ENCODE measurements at regions not wholly inside any gene's neighbourhood (a gene's known extent, or its start where the extent isn't known, plus 50 kb on each side); places are given as distances from the start of the nearest gene placed in this dataset.
"Not testable (repeated sequence)": the region's sequence is repeated elsewhere in the genome, so short reads cannot be mapped to it uniquely, and the experiment has no call there.

DNA sequence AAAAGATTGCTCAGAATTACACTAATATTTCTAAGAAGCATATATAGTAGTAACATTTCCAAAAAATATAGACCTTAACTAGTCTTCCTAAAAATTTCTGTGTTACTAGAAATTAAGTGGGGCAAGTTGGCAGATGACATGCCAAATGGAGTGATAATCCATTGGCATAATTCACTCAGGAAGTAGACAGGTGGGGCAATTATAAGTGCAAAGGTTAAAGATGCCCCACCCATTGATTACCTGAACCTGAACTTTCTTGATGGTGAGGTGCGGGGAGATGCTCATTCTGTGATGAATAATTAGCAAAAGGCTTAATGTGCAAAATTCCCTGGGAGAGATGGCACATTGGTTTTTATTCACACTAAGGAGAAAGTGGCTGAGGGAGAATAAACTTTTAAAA is 145.8 kb upstream of the RASGEF1B start:
- in situ Hi-C loops (cut with HindIII; ENCODE audit: low sequenced_read_pairs) = no loop called here

- in situ Hi-C loops (cut with HindIII; ENCODE audit: low sequenced_read_pairs) = no loop called here
These were observed 139.5 kb upstream of the RASGEF1B start for GRCh38 chr4:81611221-81611620.

DNA sequence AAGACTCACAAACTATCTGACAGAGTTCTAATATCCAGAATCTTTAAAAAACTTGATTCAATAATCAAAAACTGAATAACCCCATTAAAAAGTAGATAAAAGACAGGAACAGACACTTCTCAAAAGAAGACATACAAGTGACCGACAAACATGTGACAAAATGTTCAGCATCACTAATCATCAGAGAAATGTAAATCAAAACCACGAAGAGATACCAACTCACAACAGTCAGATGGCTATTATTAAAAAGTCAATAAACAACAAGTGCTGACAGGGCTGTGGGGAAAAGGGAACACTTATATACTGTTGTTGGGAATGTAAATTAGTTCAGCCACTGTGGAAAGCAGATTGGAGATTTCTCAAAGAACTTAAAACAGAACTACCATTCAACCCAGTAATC is 138.1 kb upstream of the RASGEF1B start:
- in situ Hi-C loops (cut with HindIII; ENCODE audit: low sequenced_read_pairs) = no loop called here

DNA sequence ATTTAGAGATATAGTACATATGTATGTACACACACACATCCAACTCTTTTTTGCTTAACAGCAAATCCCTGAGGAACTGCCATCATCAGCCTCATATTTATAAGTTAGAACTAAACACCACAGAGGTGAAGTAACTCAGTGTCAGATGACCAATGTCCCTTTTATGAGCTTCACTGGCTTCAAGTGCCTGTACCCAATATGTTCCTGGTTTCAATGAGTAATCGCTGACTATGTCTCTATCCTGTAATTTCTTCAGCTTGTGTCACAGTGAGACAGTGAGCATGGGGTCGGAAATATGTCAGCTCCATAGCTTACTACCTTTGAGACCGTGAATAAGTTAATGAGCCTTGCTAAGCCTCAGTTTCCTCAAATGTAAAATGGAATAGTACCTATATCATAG is 136.2 kb upstream of the RASGEF1B start:
- in situ Hi-C loops (cut with HindIII; ENCODE audit: low sequenced_read_pairs) = no loop called here

DNA sequence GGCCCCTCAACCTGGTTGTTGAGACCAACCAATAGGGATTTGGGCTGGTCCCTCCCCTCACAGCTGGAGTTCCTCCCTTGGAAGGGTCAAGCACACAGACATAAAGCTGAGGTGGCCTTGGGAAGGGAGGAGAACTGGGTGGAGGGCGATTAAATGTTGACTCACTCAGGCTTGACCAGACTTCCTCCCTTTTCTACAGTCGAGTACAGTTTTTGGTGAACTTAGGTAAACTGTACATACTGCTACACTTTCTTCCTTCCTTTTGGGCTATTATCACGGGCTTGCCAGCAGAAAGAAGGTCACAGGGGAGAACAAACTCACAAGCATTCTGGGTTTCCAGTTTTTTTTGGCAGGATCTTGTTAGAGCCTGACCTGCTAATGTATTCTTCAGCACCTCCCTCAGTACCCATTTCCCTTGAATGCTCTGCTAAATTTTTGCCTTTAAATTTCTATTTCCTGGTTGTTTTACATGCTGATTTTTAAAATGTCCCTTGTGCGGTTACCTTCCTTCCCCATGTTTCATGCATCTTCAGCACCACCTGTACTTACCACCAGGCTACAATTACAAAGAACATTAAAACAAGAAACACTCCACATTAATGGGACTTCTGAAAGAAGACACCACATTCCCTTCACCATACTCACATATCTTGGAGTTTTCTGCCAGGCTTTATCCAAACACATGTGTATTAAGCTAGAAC is 135.2 kb upstream of the RASGEF1B start:
- in situ Hi-C loops (cut with HindIII; ENCODE audit: low sequenced_read_pairs) = no loop called here

- in situ Hi-C loops (cut with HindIII; ENCODE audit: low sequenced_read_pairs) = no loop called here
These were observed 134.5 kb upstream of the RASGEF1B start for GRCh38 chr4:81606166-81606565.

DNA sequence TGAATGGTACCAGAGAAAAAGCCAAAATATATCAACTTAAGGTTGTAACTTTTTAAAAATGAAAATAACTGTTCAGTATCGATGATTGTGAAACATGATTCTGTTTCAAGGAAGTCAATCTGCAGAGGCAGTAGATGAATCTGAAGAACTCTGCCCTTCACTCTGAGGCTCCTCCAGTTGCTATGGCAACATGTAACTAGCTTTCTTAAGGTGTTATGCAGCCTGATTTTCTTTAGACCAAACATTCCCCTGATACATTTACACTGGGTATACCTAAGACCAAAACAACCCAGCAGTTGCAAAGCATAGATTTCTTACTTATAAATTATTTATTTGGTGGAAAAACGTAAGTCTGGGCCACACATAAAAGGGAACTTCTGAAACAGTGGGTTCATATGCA is 133.6 kb upstream of the RASGEF1B start:
- in situ Hi-C loops (cut with HindIII; ENCODE audit: low sequenced_read_pairs) = no loop called here

GRCh38 chr4:81604683-81605218 is 133.0 kb upstream of the RASGEF1B start:
- in situ Hi-C loops (cut with HindIII; ENCODE audit: low sequenced_read_pairs) = no loop called here

DNA sequence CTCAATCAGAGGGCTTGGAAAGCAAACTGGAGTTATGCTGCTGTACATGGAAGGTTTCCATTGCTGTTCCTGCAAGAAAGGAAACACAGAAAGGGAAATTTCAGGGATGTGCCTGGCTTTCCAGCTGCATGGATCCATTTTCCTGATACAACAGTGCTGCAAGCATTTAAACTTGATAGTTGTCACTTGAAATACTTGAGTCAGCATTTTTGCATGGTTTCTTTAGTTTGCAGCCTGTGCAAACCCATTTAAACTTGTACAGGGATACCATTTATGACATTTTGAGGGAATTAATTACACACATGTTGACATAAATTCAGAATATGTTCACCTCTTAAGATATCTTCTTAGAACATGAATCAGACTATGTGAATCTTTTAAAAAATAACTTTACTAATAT is 131.1 kb upstream of the RASGEF1B start:
- in situ Hi-C loops (cut with HindIII; ENCODE audit: low sequenced_read_pairs) = no loop called here

- in situ Hi-C loops (cut with HindIII; ENCODE audit: low sequenced_read_pairs) = no loop called here
These were observed 129.6 kb upstream of the RASGEF1B start for GRCh38 chr4:81601358-81601694.

DNA sequence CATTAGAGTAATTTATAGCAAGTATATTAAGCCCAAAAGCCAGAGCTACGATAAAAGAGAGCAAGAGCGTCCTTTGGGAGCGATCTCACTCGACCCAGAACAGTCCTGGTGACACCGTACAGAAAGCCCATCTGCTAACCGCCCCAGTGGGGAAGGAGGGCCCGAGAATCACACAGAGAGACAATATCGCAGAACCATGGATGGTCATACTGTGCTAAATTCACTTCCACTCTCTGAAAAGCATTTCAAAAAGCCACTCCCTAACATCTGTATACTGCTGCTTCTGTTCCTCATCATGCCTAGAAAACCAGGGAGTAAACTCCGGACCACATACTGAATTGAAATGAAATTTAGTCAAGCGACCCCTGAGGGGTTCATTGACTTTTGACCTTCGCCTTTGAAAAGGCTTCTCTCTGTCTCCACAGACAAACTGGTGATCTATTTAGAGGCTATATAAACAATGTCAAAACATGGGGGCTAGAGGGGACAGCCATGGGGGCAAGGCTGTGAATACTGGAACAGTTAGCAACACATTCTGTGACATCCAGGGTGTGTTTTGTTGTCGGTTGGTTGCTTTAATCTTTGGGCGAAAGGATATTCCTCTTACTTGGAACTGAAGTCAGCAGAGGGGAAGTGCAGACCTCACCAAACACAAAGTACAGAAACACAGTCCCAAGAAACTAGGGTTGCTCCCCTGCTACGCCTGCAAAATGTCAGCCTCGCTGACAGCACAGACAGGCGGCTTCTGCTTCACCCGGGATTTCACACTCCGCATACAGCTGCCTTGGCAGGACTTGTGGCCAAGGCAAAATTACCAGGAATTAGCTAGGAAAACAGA is 129.0 kb upstream of the RASGEF1B start:
- in situ Hi-C loops (cut with HindIII; ENCODE audit: low sequenced_read_pairs) = no loop called here

DNA sequence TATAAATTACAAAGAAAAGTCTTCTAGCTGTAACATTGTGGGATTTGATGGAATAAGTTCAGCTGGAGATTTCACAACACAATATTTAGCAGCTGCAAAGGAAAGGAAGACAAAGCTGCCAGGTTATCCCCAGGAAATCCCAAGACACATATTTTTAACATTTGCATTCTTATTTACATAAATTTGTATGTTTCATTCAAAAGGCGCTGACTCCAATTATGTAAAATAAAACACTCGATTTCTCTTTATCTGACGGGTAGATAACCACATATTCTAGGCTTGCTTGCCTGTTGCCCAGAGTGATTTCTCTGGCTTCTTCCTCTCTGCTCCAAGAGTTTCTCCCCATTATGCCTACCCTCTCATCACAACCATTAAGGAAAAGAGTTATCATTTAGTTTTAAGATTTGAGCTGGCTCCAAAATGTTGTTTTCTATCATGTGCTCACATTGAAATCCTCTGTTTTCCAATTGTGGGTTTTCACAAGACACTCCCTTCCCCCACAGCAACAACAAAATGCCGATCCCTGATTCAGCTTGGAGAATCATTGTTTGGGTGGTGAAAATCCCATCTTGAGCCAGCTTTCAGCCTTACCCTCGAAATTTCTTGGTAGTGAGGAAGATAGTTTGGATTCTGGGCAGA is 128.2 kb upstream of the RASGEF1B start:
- in situ Hi-C loops (cut with HindIII; ENCODE audit: low sequenced_read_pairs) = no loop called here

- in situ Hi-C loops (cut with HindIII; ENCODE audit: low sequenced_read_pairs) = no loop called here
These were observed 124.3 kb upstream of the RASGEF1B start for GRCh38 chr4:81595798-81596610.

DNA sequence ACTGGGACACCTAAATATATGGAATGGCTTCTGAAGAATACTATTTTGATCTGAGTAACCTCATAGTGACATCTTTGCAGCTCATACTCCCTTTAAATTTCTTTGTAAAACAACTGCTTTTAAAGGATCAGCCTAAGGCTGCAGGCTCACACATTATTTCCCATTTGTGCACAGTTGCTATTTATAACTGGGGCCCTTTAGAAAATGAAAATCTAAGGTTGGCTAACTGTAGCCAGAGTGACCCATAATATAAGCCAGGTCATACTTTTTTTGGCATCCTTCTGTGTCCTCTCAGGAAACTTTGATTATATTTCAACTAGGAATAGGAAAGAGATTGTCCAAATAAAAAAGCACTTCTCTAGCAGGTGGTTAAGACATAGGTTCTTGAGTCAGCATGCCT is 123.6 kb upstream of the RASGEF1B start:
- in situ Hi-C loops (cut with HindIII; ENCODE audit: low sequenced_read_pairs) = no loop called here

DNA sequence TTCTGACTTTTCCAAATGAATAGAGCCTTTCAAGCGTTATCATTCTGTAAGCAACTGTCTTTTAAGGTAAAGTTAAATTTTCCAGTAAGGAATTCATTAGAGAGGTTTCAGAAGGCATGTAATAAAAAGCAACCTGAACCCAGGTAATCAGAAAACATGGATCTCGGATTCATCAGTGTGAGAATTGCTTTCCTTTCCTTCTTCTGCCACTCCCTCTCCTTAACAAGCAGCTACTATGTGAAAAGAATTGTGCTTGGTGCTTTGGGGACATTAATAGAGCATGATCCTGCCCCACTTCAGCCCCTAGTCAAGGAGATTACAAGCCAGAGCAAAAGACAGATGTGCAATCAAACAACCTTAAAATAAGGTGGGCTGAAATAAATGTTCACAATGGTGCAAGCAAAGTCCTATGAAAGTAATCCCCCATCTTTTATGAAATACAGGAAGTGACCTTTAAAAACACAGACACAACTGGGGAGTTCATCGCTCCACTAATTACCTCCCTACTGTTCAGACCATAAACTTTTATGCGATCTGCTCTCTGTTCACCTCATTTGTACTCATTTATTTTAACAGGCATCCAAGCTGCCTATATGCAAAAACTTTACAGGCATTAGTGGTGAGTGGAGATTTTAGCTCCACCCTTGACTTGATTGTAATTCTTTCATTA is 122.9 kb upstream of the RASGEF1B start:
- in situ Hi-C loops (cut with HindIII; ENCODE audit: low sequenced_read_pairs) = no loop called here

GRCh38 chr4:81592701-81593100 is 121.0 kb upstream of the RASGEF1B start:
- in situ Hi-C loops (cut with HindIII; ENCODE audit: low sequenced_read_pairs) = no loop called here

GRCh38 chr4:81590596-81590995 is 118.9 kb upstream of the RASGEF1B start:
- in situ Hi-C loops (cut with HindIII; ENCODE audit: low sequenced_read_pairs) = no loop called here

DNA sequence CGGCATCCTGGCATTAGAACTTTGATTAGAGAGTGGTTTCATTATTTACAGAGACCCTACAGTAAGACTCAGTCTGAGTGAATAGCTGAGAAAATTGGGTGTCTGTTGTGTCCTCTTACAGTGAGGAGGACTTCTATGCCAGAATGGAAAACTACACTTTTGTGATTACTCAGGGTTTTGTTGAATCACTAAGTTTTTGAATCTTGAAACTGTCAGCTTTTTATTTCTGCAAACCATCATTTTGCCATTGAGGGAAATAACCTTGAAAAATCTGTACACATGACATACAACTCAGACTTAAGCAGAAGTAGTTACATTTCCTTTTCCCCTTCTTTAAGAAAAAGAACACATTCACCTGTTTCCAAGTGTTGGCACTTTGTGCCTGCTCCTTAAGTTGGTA is 117.6 kb upstream of the RASGEF1B start:
- in situ Hi-C loops (cut with HindIII; ENCODE audit: low sequenced_read_pairs) = no loop called here

GRCh38 chr4:81586706-81587105 is 115.0 kb upstream of the RASGEF1B start:
- in situ Hi-C loops (cut with HindIII; ENCODE audit: low sequenced_read_pairs) = no loop called here

GRCh38 chr4:81580994-81581374 is 109.3 kb upstream of the RASGEF1B start:
- in situ Hi-C loops (cut with HindIII; ENCODE audit: low sequenced_read_pairs) = not testable (repeated sequence)

Data from endothelial cell of hepatic sinusoid (primary cell).